ENCODE measurements at regions not wholly inside any gene's neighbourhood (a gene's known extent, or its start where the extent isn't known, plus 50 kb on each side); places are given as distances from the start of the nearest gene placed in this dataset.

DNA sequence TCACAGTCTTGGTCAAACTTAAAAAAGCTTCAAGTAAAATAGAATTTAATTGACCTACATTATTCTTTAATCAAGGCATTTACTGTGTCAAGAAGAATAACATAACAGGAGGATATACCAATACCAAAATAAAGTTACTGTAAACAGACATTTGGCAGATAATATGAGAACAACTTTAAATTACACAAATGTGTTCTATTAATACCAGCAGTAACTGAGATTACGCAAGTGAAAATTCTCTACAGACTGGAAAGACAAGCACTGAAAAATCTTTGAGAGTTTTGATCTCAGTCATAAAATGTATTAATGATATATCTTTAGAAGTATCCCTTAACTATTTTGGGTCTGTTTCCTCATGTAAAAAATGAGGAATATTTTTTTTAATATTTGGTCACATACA, 169.2 kb upstream of the SOX5 start:
- no peak for DNase-seq (ENCODE audit: low read depth)
- H3K4me3 ChIP-seq (ENCODE audit: low read length) = no peak overlapping the region
- TF ChIP-seq, protein P1, sequence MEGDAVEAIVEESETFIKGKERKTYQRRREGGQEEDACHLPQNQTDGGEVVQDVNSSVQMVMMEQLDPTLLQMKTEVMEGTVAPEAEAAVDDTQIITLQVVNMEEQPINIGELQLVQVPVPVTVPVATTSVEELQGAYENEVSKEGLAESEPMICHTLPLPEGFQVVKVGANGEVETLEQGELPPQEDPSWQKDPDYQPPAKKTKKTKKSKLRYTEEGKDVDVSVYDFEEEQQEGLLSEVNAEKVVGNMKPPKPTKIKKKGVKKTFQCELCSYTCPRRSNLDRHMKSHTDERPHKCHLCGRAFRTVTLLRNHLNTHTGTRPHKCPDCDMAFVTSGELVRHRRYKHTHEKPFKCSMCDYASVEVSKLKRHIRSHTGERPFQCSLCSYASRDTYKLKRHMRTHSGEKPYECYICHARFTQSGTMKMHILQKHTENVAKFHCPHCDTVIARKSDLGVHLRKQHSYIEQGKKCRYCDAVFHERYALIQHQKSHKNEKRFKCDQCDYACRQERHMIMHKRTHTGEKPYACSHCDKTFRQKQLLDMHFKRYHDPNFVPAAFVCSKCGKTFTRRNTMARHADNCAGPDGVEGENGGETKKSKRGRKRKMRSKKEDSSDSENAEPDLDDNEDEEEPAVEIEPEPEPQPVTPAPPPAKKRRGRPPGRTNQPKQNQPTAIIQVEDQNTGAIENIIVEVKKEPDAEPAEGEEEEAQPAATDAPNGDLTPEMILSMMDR (conservative IDR thresholded peaks at IDR 0.05; ENCODE audit: low read depth, low read length) = no peak

DNA sequence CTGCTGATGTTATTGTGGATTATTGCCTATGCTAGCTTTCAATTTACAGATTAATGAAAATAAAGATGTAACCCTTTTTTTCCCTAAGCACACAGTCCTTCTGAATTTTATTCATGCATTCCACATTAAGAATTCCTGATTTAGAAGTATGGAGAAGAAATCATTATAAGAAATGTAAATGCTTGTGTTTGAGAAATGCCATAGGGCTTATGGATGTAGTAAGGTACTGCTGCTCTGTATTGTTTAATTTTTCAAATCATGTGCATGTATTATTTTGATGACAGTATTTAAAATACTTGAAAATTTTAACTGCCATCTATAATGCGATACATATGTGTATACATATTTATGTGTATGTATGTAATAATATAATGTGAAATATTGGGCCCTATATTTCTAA, 167.1 kb upstream of the SOX5 start:
- no peak for DNase-seq (ENCODE audit: low read depth)
- no peak overlapping the region for H3K4me3 ChIP-seq (ENCODE audit: low read length)
- TF ChIP-seq, protein P1 (conservative IDR thresholded peaks at IDR 0.05; ENCODE audit: low read depth, low read length) = no peak

DNA sequence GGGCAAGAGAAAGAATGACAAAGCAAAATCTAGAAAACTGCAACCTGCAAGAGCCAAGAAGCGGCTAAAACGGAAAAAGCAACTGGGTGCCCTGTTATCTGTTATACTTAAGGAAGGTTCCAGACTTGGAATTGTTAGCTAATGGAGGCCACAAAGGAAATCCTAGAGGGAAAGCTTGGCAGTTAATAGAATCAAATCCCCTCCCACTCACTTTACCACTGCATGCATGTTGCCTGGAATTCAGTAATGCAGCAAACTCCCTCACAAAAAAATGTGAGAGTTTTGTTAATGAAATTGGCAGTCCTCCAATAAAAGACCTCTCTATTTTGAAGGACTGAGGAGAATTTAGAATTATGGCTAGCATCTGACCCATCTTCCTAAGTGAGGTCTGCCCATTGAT, 164.2 kb upstream of the SOX5 start:
- TF ChIP-seq, protein P1 (conservative IDR thresholded peaks at IDR 0.05; ENCODE audit: low read depth, low read length) = no peak
- H3K4me3 ChIP-seq (ENCODE audit: low read length) = no peak overlapping the region
- peak; percentile 49 for DNase-seq (ENCODE audit: low read depth)

DNA sequence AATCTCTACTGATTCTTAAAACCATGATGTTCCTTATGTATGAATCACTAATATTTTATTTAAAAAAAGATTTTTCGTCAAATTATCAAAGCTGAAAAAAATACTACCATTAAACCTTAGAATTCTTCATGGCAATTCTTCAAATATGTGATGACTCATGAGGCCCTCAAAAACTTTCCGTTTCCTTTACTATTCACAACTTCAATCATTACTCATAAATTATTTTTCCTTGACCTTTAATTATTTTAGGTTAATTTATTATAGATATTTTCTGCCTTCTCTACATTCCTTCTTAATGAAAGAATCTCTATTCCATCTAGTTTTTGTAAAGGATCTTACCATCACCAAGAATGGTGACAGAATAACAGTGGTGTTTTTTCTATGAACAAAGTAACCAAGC, 162.1 kb upstream of the SOX5 start:
- TF ChIP-seq, protein P1 (conservative IDR thresholded peaks at IDR 0.05; ENCODE audit: low read depth, low read length) = no peak
- no peak overlapping the region for H3K4me3 ChIP-seq (ENCODE audit: low read length)
- peak; percentile 32 for DNase-seq (ENCODE audit: low read depth)

DNA sequence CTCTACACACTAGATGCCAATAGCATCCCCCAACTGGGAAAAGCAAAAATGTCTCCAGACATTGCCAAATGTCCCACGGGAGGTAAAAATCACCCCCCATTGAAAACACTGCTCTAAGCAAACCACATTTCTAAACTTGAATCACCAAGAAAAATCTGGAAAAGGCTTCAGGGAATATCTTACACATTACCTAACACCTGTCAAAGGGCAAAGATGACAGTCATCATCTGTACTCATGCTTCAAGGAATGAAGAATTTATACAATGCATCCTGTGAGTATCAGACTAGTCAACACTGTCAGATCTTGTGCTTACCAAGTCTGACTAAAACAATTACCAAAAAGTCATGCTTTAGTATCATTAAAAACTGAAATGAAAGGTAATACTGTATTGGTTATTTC, 161.6 kb upstream of the SOX5 start:
- TF ChIP-seq, protein P1 (conservative IDR thresholded peaks at IDR 0.05; ENCODE audit: low read depth, low read length) = no peak
- no peak overlapping the region for H3K4me3 ChIP-seq (ENCODE audit: low read length)
- no peak for DNase-seq (ENCODE audit: low read depth)

DNA sequence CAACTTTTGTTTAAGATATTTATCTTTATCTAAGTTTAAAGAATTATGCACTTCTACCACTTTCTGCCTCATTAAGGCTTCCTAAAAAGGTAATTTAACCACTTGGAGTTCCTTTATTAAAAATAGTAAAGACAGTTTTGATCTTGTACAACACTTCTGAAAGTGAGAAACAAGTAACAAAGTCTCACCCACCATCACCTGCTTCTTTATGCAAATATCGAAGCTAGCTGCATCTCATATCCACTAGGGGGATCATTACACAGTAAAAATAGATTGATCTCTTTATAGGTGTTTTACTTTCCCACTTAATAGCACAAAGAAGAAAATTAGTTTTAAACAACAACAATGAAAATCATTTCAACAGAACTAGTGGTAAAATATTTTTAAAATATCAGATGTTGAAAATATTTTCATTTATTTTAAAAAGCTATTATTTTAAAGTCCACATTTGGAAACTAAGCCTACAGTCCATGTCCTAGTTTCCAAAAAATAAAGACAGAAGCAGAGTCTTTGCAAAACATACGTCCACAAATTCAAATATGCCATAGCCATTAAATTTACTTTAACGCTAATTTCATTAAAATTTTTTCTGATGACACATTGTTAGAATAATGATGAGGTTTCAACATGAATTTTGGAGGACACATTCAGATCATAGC, 160.0 kb upstream of the SOX5 start:
- DNase-seq (ENCODE audit: low read depth) = no peak
- H3K4me3 ChIP-seq (ENCODE audit: low read length) = no peak overlapping the region
- TF ChIP-seq, protein P1 (conservative IDR thresholded peaks at IDR 0.05; ENCODE audit: low read depth, low read length) = peak; percentile 70

DNA sequence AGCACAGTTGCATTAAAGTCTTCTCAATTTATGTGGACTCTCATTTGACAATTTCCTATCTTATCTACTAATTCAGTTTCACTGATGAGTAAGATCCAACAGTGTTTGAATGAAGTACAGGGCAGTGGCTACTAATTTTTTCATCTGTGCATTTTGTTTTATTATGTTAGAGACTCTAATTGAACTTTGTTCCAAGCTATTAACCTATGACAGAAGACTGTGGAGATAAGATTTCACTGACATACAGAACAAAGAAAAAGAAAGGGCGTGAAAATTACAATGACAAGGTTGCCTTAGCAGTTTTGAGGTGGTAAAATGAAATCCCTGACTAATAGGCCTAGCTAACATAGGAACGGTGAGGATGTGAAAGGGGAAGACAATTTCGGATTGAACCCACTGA, 153.2 kb upstream of the SOX5 start:
- TF ChIP-seq, protein P1 (conservative IDR thresholded peaks at IDR 0.05; ENCODE audit: low read depth, low read length) = no peak
- H3K4me3 ChIP-seq (ENCODE audit: low read length) = no peak overlapping the region
- DNase-seq (ENCODE audit: low read depth) = no peak
